IMR-90 (cell line): ENCODE measurements at regions not wholly inside any gene's neighbourhood (a gene's known extent, or its start where the extent isn't known, plus 50 kb on each side); places are given as distances from the start of the nearest gene placed in this dataset.

Source experiments
- ATAC-seq: fragments of 200-7000 bp; cut with Tn5 transposase; 2 replicates; pipeline ENCODE4 v1.9.1; 2020; ENCODE audit warnings: low read depth, mild to moderate bottlenecking, moderate library complexity
- BruUV-seq: library from RNA; stranded (reverse); fragments of 400-500 nt; replicated peaks from 2 replicates; lab custom pipeline; 2021; lab: Mats Ljungman, UMichigan
- CTCF ChIA-PET: fragments of 300-600 bp; formaldehyde crosslinking; extraction: SDS; loops from one replicate; lab custom pipeline; 2021; ENCODE audit warnings: antibody characterized with exemption; lab: Yijun Ruan, JAX
- POLR2A ChIA-PET: fragments of 300-600 bp; sonication (Branson Sonifier 250); formaldehyde crosslinking; loops from one replicate; lab custom pipeline; 2022; ENCODE audit warnings: antibody characterized with exemption; ENCODE audit not compliant: unreplicated experiment; lab: Charles Lee
- DNase-seq: peaks from one replicate; pipeline ENCODE4 v3.0.0; 2013
- H2AFZ ChIP-seq: replicated peaks from 2 replicates; pipeline ENCODE3; 2013; ENCODE audit warnings: low read length, mild to moderate bottlenecking; ENCODE audit not compliant: poor library complexity
- H2AK5ac ChIP-seq: 2 replicates; pipeline ENCODE4 v1.6.1; 2013; ENCODE audit warnings: low read depth, low read length, inconsistent platforms
- H2AK9ac ChIP-seq: replicated peaks from 2 replicates; pipeline ENCODE3; 2013; ENCODE audit warnings: mild to moderate bottlenecking, low read depth, low read length, moderate library complexity; ENCODE audit not compliant: poor library complexity
- H2BK120ac ChIP-seq: 2 replicates; pipeline ENCODE4 v1.6.1; 2013; ENCODE audit warnings: low read depth, low read length, inconsistent platforms
- H2BK15ac ChIP-seq: 3 replicates; pipeline ENCODE4 v1.6.1; 2013; ENCODE audit warnings: low read depth, low read length, inconsistent platforms
- H2BK20ac ChIP-seq: 2 replicates; pipeline ENCODE4 v1.6.1; 2013; ENCODE audit warnings: low read depth, mild to moderate bottlenecking, inconsistent platforms, low read length, moderate library complexity
- H2BK5ac ChIP-seq: 2 replicates; pipeline ENCODE4 v1.6.1; 2013; ENCODE audit warnings: mild to moderate bottlenecking, low read depth, low read length, inconsistent platforms; ENCODE audit not compliant: poor library complexity, severe bottlenecking
- H3K14ac ChIP-seq: replicated peaks from 2 replicates; pipeline ENCODE4 v1.6.1; 2013; ENCODE audit warnings: low read depth, low read length, inconsistent platforms
- H3K18ac ChIP-seq: 2 replicates; pipeline ENCODE4 v1.6.1; 2013; ENCODE audit warnings: low read depth, low read length, control low read depth
- H3K23ac ChIP-seq: 2 replicates; pipeline ENCODE4 v1.6.1; 2013; ENCODE audit warnings: low read depth, low read length, inconsistent platforms
- H3K27ac ChIP-seq: 2 replicates; pipeline ENCODE4 v1.5.1; 2013; ENCODE audit warnings: mild to moderate bottlenecking, control low read depth, low read length; ENCODE audit not compliant: insufficient read depth
- H3K27me3 ChIP-seq: 2 replicates; pipeline ENCODE4 v1.6.1; 2013; ENCODE audit warnings: low read length; ENCODE audit not compliant: control insufficient read depth, insufficient read depth
- H3K36me3 ChIP-seq: 2 replicates; pipeline ENCODE4 v1.6.1; 2013; ENCODE audit warnings: low read length, mixed read lengths; ENCODE audit not compliant: control insufficient read depth, insufficient read depth
- H3K4ac ChIP-seq: 2 replicates; pipeline ENCODE4 v1.6.1; 2013; ENCODE audit warnings: low read depth, low read length, inconsistent platforms
- H3K4me1 ChIP-seq: 2 replicates; pipeline ENCODE4 v1.6.1; 2013; ENCODE audit warnings: low read length, mixed read lengths; ENCODE audit not compliant: control insufficient read depth, insufficient read depth
- H3K4me2 ChIP-seq: 2 replicates; pipeline ENCODE4 v1.6.1; 2013; ENCODE audit warnings: low read depth, mild to moderate bottlenecking, control low read depth, low read length, moderate library complexity
- H3K4me3 ChIP-seq: 2 replicates; pipeline ENCODE4 v1.5.1; 2013; ENCODE audit warnings: low read depth, mild to moderate bottlenecking, control low read depth, low read length, moderate library complexity; ENCODE audit not compliant: insufficient read depth
- H3K56ac ChIP-seq: 2 replicates; pipeline ENCODE4 v1.6.1; 2013; ENCODE audit warnings: low read length, inconsistent platforms; ENCODE audit not compliant: insufficient read depth; ENCODE audit errors: extremely low read depth
- H3K79me1 ChIP-seq, 2 experiments: 2 replicates each; pipeline ENCODE4 v1.6.1; 2013; ENCODE audit warnings: low read length in 2 of 2, inconsistent platforms in 1 of 2, low read depth in 1 of 2
- H3K9ac ChIP-seq: 2 replicates; pipeline ENCODE4 v1.6.1; 2013; ENCODE audit warnings: low read depth, low read length, control low read depth
- H3K9me1 ChIP-seq: 2 replicates; pipeline ENCODE4 v1.6.1; 2013; ENCODE audit warnings: low read length, inconsistent platforms; ENCODE audit not compliant: insufficient read depth
- H3K9me3 ChIP-seq: 2 replicates; pipeline ENCODE4 v1.6.1; 2013; ENCODE audit warnings: low read length; ENCODE audit not compliant: control insufficient read depth, insufficient read depth
- H4K20me1 ChIP-seq: 2 replicates; pipeline ENCODE4 v1.6.1; 2013; ENCODE audit warnings: low read length, inconsistent platforms; ENCODE audit not compliant: insufficient read depth
- H4K5ac ChIP-seq: 2 replicates; pipeline ENCODE4 v1.6.1; 2013; ENCODE audit warnings: mild to moderate bottlenecking, low read depth, low read length, control low read depth
- H4K8ac ChIP-seq, 2 experiments: 2 replicates each; pipeline ENCODE4 v1.6.1; 2013; ENCODE audit warnings: low read depth in 2 of 2, low read length in 2 of 2, control low read depth in 1 of 2, inconsistent platforms in 1 of 2
- H4K91ac ChIP-seq: 2 replicates; pipeline ENCODE4 v1.6.1; 2013; ENCODE audit warnings: low read depth, low read length, inconsistent platforms; ENCODE audit not compliant: insufficient read depth
- MAFK ChIP-seq: IDR thresholded peaks from 2 replicates; pipeline ENCODE4 v1.6.1; 2012; ENCODE audit warnings: low read depth, low read length, improper control_type of control experiment
- MXI1 ChIP-seq: IDR thresholded peaks from 2 replicates; pipeline ENCODE4 v1.6.1; 2012; ENCODE audit warnings: low read depth, mild to moderate bottlenecking, low read length, moderate library complexity, borderline replicate concordance
- POLR2A ChIP-seq: IDR thresholded peaks from 2 replicates; pipeline ENCODE4 v1.6.1; 2012; ENCODE audit warnings: mild to moderate bottlenecking, low read depth, low read length
- RAD21 ChIP-seq: IDR thresholded peaks from 2 replicates; pipeline ENCODE4 v1.6.1; 2012; ENCODE audit warnings: low read length, improper control_type of control experiment
- RFX5 ChIP-seq: IDR thresholded peaks from 2 replicates; pipeline ENCODE4 v1.8.0; 2012; ENCODE audit warnings: low read depth, mild to moderate bottlenecking, low read length, moderate library complexity
- WGBS, 2 experiments: methylation state at CpG; one replicate each; pipeline versions ENCODE4 v1.1.5 to v1.1.7; 2013; ENCODE audit warnings: missing lambda C conversion rate in 2 of 2; ENCODE audit not compliant: insufficient read length in 1 of 2; ENCODE audit errors: extremely low coverage in 2 of 2; 5-methylcytosine and 5-hydroxymethylcytosine counted together
- dilution Hi-C: fragments of 300-500 bp; cut with HindIII; formaldehyde crosslinking; loops from one replicate; pipeline ENCODE4 v1.14.3; 2018; ENCODE audit warnings: low sequenced_read_pairs; ENCODE audit not compliant: unreplicated experiment
- in situ Hi-C: fragments of 300-500 bp; cut with MboI; formaldehyde crosslinking; loops from 3 replicates; pipeline ENCODE4 v1.14.3; 2019; ENCODE audit warnings: low sequenced_read_pairs, inconsistent platforms, mixed read lengths
- intact Hi-C: fragments of 100-400 bp; cut with micrococcal nuclease; formaldehyde crosslinking; loops from 2 replicates; pipeline ENCODE4 v1.10.0; 2022

DNA sequence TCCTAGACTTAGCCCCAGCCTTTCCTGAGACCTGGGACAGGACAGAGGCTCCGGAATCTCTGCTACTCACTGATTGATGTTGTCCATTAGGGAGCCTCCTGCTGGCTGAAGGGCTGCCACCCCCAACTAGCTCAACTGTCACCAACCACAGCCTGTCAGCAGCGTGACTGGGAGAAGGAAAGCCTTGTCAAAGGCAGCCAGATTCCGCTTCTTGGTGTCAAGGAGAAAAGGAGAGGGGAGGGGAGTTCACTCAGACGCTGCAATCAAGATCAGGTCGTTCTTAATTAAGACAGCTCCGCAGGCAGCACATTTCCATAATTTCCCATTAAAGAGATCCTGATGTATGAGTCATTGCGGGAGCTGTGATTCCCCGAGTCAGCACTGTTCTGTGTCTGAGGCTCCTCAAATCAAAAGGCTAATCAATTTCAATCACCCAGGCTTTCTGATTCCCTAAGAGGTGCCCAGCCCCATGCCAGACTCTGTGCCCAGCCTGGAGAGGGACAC lies 152.8 kb upstream of the ZBED5 start:
- intact Hi-C loops = no loop called here
- Histone ChIP-seq H2BK15ac (no peak overlapping the region; the same call in 2 of the 3 replicates), H3K9me1 (no peaks in the 10 kb centered on the region), H3K4ac (no peak overlapping the region), H2AK9ac (no peak overlapping the region), H3K27me3 (peaks cover 43% of the 10 kb centered on the region), H3K9me3 (no peaks in the 10 kb centered on the region), H4K8ac (no peak overlapping the region), H3K4me3 (no peak overlapping the region), H3K56ac (no peak overlapping the region), H3K4me2 (peak overlapping the region; percentile 52; the same call in 1 of the 2 replicates), H4K20me1 (no peaks in the 10 kb centered on the region), H4K91ac (no peak overlapping the region), H2AFZ (no peak overlapping the region), H2BK120ac (no peak overlapping the region), H2AK5ac (no peak overlapping the region), H3K4me1 (no peaks in the 10 kb centered on the region), H3K23ac (no peak overlapping the region), H3K27ac (no peak overlapping the region), H3K18ac (no peak overlapping the region), H4K5ac (no peak overlapping the region), H3K79me1 (no peaks in the 10 kb centered on the region), H2BK5ac (no peak overlapping the region), H3K14ac (no peak overlapping the region), H2BK20ac (no peak overlapping the region), H3K9ac (no peak overlapping the region), H3K36me3 (no peaks in the 10 kb centered on the region)
- TF ChIP-seq MXI1 (no peak), MAFK (peak; percentile 55), RFX5 (no peak), RAD21 (no peak), POLR2A (no peak)
- DNase-seq (peak; percentile 1), ATAC-seq (peak; percentile 57)
- CTCF ChIA-PET = interaction anchor here (0.8 to 1.3 kb wide), 3 partner anchors 10 to 172 kb away, joined by 3 read pairs; no protein-coding TSS in a partner anchor
- dilution Hi-C loops = no loop called here
- BruUV-seq = no TSS peak
- in situ Hi-C loops = loop anchor here (5.0 kb wide), 1 partner anchor 68 kb away; no protein-coding TSS in a partner anchor
- POLR2A ChIA-PET = no interaction called here
- no CpG with 5 or more reads among the region's 8 CpGs for WGBS, 2 experiments
